OCI-LY3 (cell line): ENCODE measurements at regions not wholly inside any gene's neighbourhood (a gene's known extent, or its start where the extent isn't known, plus 50 kb on each side); places are given as distances from the start of the nearest gene placed in this dataset.

ENCODE experiments used
- CTCF ChIP-seq: fragments of 200-600, 300-600 bp; sonication (generic); IDR thresholded peaks from 2 replicates; pipeline ENCODE4 v1.5.1; 2014; ENCODE audit warnings: antibody characterized with exemption, low read length, low read depth
- EZH2phosphoT487 ChIP-seq: fragments of 200-600 bp; shearing (Covaris generic); IDR thresholded peaks from 2 replicates; pipeline ENCODE4 v1.6.1; 2018; ENCODE audit warnings: antibody characterized with exemption, mixed run types, low read depth

- TF ChIP-seq CTCF (no peak), EZH2phosphoT487 (no peak)
Measured at GRCh38 chr5:166957782-166958181, 1333.7 kb upstream of the WWC1 start.
